GM12878 (cell line): ENCODE measurements at regions not wholly inside any gene's neighbourhood (a gene's known extent, or its start where the extent isn't known, plus 50 kb on each side); places are given as distances from the start of the nearest gene placed in this dataset.

Experiments
- ATAC-seq: fragments of 200-7000 bp; cut with Tn5 transposase; 3 replicates; pipeline ENCODE4 v1.9.1; 2020; ENCODE audit warnings: mild to moderate bottlenecking, moderate library complexity
- BruUV-seq: library from RNA; stranded (reverse); fragments of 400-500 nt; replicated peaks from 2 replicates; lab custom pipeline; 2021; lab: Mats Ljungman, UMichigan
- CTCF ChIA-PET: fragments of 300-600 bp; sonication (Branson Sonifier 250); formaldehyde crosslinking; extraction: SDS; loops from one replicate; lab custom pipeline; 2021; ENCODE audit warnings: inconsistent platforms; lab: Yijun Ruan, JAX
- POLR2A ChIA-PET: fragments of 350-600 bp; formaldehyde crosslinking; extraction: SDS; loops from one replicate; lab custom pipeline; 2021; ENCODE audit warnings: inconsistent platforms; lab: Charles Lee
- RAD21 ChIA-PET: fragments of 300-600 bp; sonication (Branson Sonifier 250); formaldehyde crosslinking; loops from one replicate; lab custom pipeline; 2023; ENCODE audit warnings: antibody characterized with exemption; ENCODE audit not compliant: unreplicated experiment; lab: Charles Lee
- SMC1A ChIA-PET: fragments of 300-600 bp; sonication (Branson Sonifier 250); formaldehyde crosslinking; loops from one replicate; lab custom pipeline; 2023; ENCODE audit not compliant: unreplicated experiment, uncharacterized antibody; lab: Charles Lee
- DNase-seq: peaks from one replicate; pipeline ENCODE4 v3.0.0-alpha.2; 2011; ENCODE audit warnings: low read depth, low spot score
- FAIRE-seq: peaks from 3 replicates; lab custom pipeline; 2011; peaks lifted over from hg19 to GRCh38; lab: Jason Lieb, UNC
- H2AFZ ChIP-seq: 2 replicates; pipeline ENCODE4 v1.6.0; 2011; ENCODE audit warnings: low read depth, low read length, control low read depth; ENCODE audit not compliant: control insufficient read depth
- H3K27ac ChIP-seq: 2 replicates; pipeline ENCODE4 v1.5.1; 2011; ENCODE audit warnings: control low read depth; ENCODE audit not compliant: control insufficient read depth, insufficient read depth
- H3K27me3 ChIP-seq, 2 experiments: replicated peaks in 1 of 2; 2 replicates each; pipeline versions ENCODE4 v1.6.0 to v1.6.1; 2011; ENCODE audit warnings: low read length in 1 of 2; ENCODE audit not compliant: control insufficient read depth in 2 of 2, insufficient read depth in 2 of 2
- H3K36me3 ChIP-seq, 2 experiments: 2 replicates each; pipeline ENCODE4 v1.5.1; 2011; ENCODE audit warnings: low read length in 1 of 2; ENCODE audit not compliant: control insufficient read depth in 2 of 2, insufficient read depth in 2 of 2
- H3K4me1 ChIP-seq: 2 replicates; pipeline ENCODE4 v1.6.1; 2011; ENCODE audit warnings: mild to moderate bottlenecking, low read length, moderate library complexity, mixed read lengths; ENCODE audit not compliant: control insufficient read depth, insufficient read depth
- H3K4me2 ChIP-seq: 2 replicates; pipeline ENCODE4 v1.6.0; 2011; ENCODE audit warnings: control low read depth; ENCODE audit not compliant: control insufficient read depth, insufficient read depth
- H3K4me3 ChIP-seq: fragments of 200-600 bp; sonication (generic); 2 replicates; pipeline ENCODE4 v1.5.1; 2016
- H3K79me2 ChIP-seq: 2 replicates; pipeline ENCODE4 v1.6.0; 2011; ENCODE audit warnings: low read length; ENCODE audit not compliant: control insufficient read depth, insufficient read depth
- H3K9ac ChIP-seq: 2 replicates; pipeline ENCODE4 v1.8.0; 2011; ENCODE audit warnings: low read length, control low read depth, mixed read lengths; ENCODE audit not compliant: control insufficient read depth, insufficient read depth
- H3K9me3 ChIP-seq: replicated peaks from 3 replicates; pipeline ENCODE4 v1.5.1; 2011; ENCODE audit warnings: mild to moderate bottlenecking, low read length; ENCODE audit not compliant: control insufficient read depth, insufficient read depth
- H4K20me1 ChIP-seq: 2 replicates; pipeline ENCODE4 v1.6.0; 2011; ENCODE audit not compliant: control insufficient read depth, insufficient read depth
- ATF7 ChIP-seq: fragments of 450-650 bp; IDR thresholded peaks from 2 replicates; pipeline ENCODE4 v1.6.1; 2016; ENCODE audit warnings: low read depth, mild to moderate bottlenecking
- BMI1 ChIP-seq: fragments of 450-650 bp; IDR thresholded peaks from 2 replicates; pipeline ENCODE4 v1.6.1; 2016; ENCODE audit warnings: mild to moderate bottlenecking, moderate library complexity, borderline replicate concordance
- BRCA1 ChIP-seq: IDR thresholded peaks from 2 replicates; pipeline ENCODE4 v1.6.1; 2011; ENCODE audit warnings: low read depth, low read length, improper control_type of control experiment
- CBFB ChIP-seq: IDR thresholded peaks from 2 replicates; pipeline ENCODE4 v1.6.1; 2016; ENCODE audit warnings: antibody characterized with exemption, low read depth
- CEBPB ChIP-seq, 2 experiments: fragments of 150-350 bp in 1 of 2; IDR thresholded peaks; 2 replicates each; pipeline ENCODE4 v1.6.1; 2012 to 2014; ENCODE audit warnings: low read depth in 2 of 2, low read length in 2 of 2, borderline replicate concordance in 1 of 2, inconsistent platforms in 1 of 2
- ESRRA ChIP-seq: IDR thresholded peaks from 2 replicates; pipeline ENCODE4 v1.6.1; 2012; ENCODE audit warnings: mild to moderate bottlenecking, low read length, improper control_type of control experiment
- GABPA ChIP-seq: IDR thresholded peaks from 2 replicates; pipeline ENCODE4 v1.6.1; 2014; ENCODE audit warnings: antibody characterized with exemption, low read depth, mild to moderate bottlenecking, inconsistent platforms
- HDAC2 ChIP-seq: fragments of 200-600 bp; sonication (generic); IDR thresholded peaks from 2 replicates; pipeline ENCODE4 v1.6.1; 2017
- IRF4 ChIP-seq: IDR thresholded peaks from 2 replicates; pipeline ENCODE4 v1.6.1; 2011; ENCODE audit warnings: low read depth, low read length
- IRF5 ChIP-seq: fragments of 450-650 bp; IDR thresholded peaks from 2 replicates; pipeline ENCODE4 v1.6.1; 2017; ENCODE audit warnings: borderline replicate concordance
- NBN ChIP-seq: fragments of 450-650 bp; IDR thresholded peaks from 2 replicates; pipeline ENCODE4 v1.6.1; 2016
- NFYB ChIP-seq: IDR thresholded peaks from 2 replicates; pipeline ENCODE4 v1.6.1; 2011; ENCODE audit warnings: low read depth, mild to moderate bottlenecking, low read length, improper control_type of control experiment, moderate library complexity; ENCODE audit not compliant: insufficient read depth
- RAD51 ChIP-seq: fragments of 450-650 bp; IDR thresholded peaks from 2 replicates; pipeline ENCODE4 v1.6.1; 2016; ENCODE audit warnings: moderate library complexity, mild to moderate bottlenecking, inconsistent platforms
- RCOR1 ChIP-seq: conservative IDR thresholded peaks from 2 replicates; pipeline ENCODE4 v1.6.1; 2012; ENCODE audit warnings: low read depth, low read length, improper control_type of control experiment
- SIN3A ChIP-seq: IDR thresholded peaks from 2 replicates; pipeline ENCODE4 v1.6.1; 2012; ENCODE audit warnings: low read depth, low read length, improper control_type of control experiment
- SREBF1 ChIP-seq: IDR thresholded peaks from 2 replicates; pipeline ENCODE4 v1.6.1; 2012; ENCODE audit warnings: mild to moderate bottlenecking, low read length
- SUZ12 ChIP-seq: fragments of 200-600 bp; sonication (generic); IDR thresholded peaks from one replicate; pipeline ENCODE4 v1.6.1; 2018; ENCODE audit warnings: antibody characterized with exemption, mild to moderate bottlenecking; ENCODE audit not compliant: unreplicated experiment
- TCF7 ChIP-seq: IDR thresholded peaks from 2 replicates; pipeline ENCODE4 v1.6.1; 2014; ENCODE audit warnings: antibody characterized with exemption, borderline replicate concordance
- ZNF207 ChIP-seq: fragments of 450-650 bp; IDR thresholded peaks from 2 replicates; pipeline ENCODE4 v1.6.1; 2014; ENCODE audit warnings: antibody characterized with exemption, mild to moderate bottlenecking, borderline replicate concordance
- ZNF217 ChIP-seq: fragments of 450-650 bp; IDR thresholded peaks from 2 replicates; pipeline ENCODE4 v1.6.1; 2017; ENCODE audit warnings: antibody characterized with exemption, mild to moderate bottlenecking
- WGBS: methylation state at CpG from one replicate; pipeline ENCODE4 v1.1.6; 2016; ENCODE audit warnings: low lambda C conversion rate; ENCODE audit not compliant: insufficient replicate concordance, insufficient coverage; ENCODE audit errors: missing lambda C conversion rate; 5-methylcytosine and 5-hydroxymethylcytosine counted together
- in situ Hi-C: fragments of 300-500 bp; cut with MboI; formaldehyde crosslinking; loops from 9 replicates; pipeline ENCODE4 v1.14.3; 2018; ENCODE audit warnings: mixed read lengths
- intact Hi-C: fragments of 100-400 bp; cut with micrococcal nuclease; formaldehyde crosslinking; loops from one replicate; pipeline ENCODE4 v1.14.2; 2022; ENCODE audit not compliant: unreplicated experiment

GRCh38 chr17:52298881-52299280, 140.4 kb upstream of the CA10 start:
- Histone ChIP-seq H3K27ac (no peak overlapping the region), H2AFZ (no peak overlapping the region)
- TF ChIP-seq IRF4 (no peak), BMI1 (no peak), NFYB (no peak)
- TF ChIP-seq, all 136 proteins: peak for 0
- in situ Hi-C loops = no loop called here
- Histone ChIP-seq H3K27me3 (no peaks in the 10 kb centered on the region), H3K9me3 (no peaks in the 10 kb centered on the region), H3K9ac (no peak overlapping the region), H3K79me2 (no peaks in the 10 kb centered on the region), H3K4me3 (no peak overlapping the region), H3K36me3 (no peaks in the 10 kb centered on the region), H3K4me1 (no peaks in the 10 kb centered on the region), H3K4me2 (no peak overlapping the region), H4K20me1 (no peaks in the 10 kb centered on the region)
- WGBS = 24% methylated on average over 3 of the region's 3 CpGs
- ATAC-seq (no peak), DNase-seq (no peak), FAIRE-seq (no peak)
- ChIA-PET POLR2A (no interaction called here), RAD21 (no interaction called here), SMC1A (interaction anchor here (0.8 kb wide), 1 partner anchor 8 kb away, joined by 3 read pairs; no protein-coding TSS in a partner anchor), CTCF (no interaction called here)
- intact Hi-C loops = no loop called here
- no TSS peak for BruUV-seq

GRCh38 chr17:52297230-52298010, 138.9 kb upstream of the CA10 start:
- ChIA-PET CTCF (no interaction called here), POLR2A (no interaction called here), RAD21 (no interaction called here), SMC1A (no interaction called here)
- in situ Hi-C loops (no loop called here), intact Hi-C loops (no loop called here)
- Histone ChIP-seq H4K20me1 (no peaks in the 10 kb centered on the region), H3K4me1 (no peaks in the 10 kb centered on the region), H3K4me3 (no peak overlapping the region), H3K9ac (no peak overlapping the region), H3K4me2 (no peak overlapping the region), H3K79me2 (no peaks in the 10 kb centered on the region), H3K27me3 (no peaks in the 10 kb centered on the region), H3K9me3 (no peaks in the 10 kb centered on the region), H3K36me3 (no peaks in the 10 kb centered on the region), H2AFZ (no peak overlapping the region), H3K27ac (no peak overlapping the region)
- WGBS = 0% methylated on average over 8 of the region's 10 CpGs
- TF ChIP-seq SIN3A (no peak), HDAC2 (no peak), CBFB (no peak), SUZ12 (no peak), BRCA1 (no peak), TCF7 (no peak), NBN (no peak), CEBPB (IDR thresholded peaks at IDR 0.05; ENCODE audit: borderline replicate concordance in 1 of 2, low read depth in 2 of 2, low read length in 2 of 2) (no peak), ZNF217 (no peak), NFYB (no peak), RAD51 (no peak), ESRRA (no peak), RCOR1 (no peak), GABPA (no peak), BMI1 (no peak), IRF5 (no peak), SREBF1 (no peak), ATF7 (no peak), ZNF207 (no peak)
- no TSS peak for BruUV-seq
- FAIRE-seq (no peak), ATAC-seq (no peak), DNase-seq (no peak)
